Natural killer cell treated with Interleukin-12 subunit alpha and Interleukin-12 subunit beta and Interleukin-15 and Interleukin-18, amount 100 ng/mL, for 72 hours (primary cell): ENCODE measurements at regions not wholly inside any gene's neighbourhood (a gene's known extent, or its start where the extent isn't known, plus 50 kb on each side); places are given as distances from the start of the nearest gene placed in this dataset.

Experiments
- ATAC-seq, 2 donors: fragments of 150-1000 bp; cut with Tn5 transposase in 1 of 2; sonication (Bioruptor Pico), chemical (Tn5 transposase) in 1 of 2; 2 replicates each; pipeline ENCODE4 v1.10.0; 2021
- DNase-seq: peaks from one replicate; pipeline ENCODE4 v3.0.0; 2022; ENCODE audit warnings: low spot score
- H3K27ac Mint-ChIP-seq, 2 donors: 1 replicate in 1 of 2; 2 replicates in 1 of 2; pipeline ENCODE4 v1.8.0; 2022; ENCODE audit warnings: mixed read lengths in 2 of 2, mild to moderate bottlenecking in 1 of 2, moderate library complexity in 1 of 2
- H3K27me3 Mint-ChIP-seq, 2 donors: 1 replicate in 1 of 2; 2 replicates in 1 of 2; pipeline ENCODE4 v1.8.0; 2022; ENCODE audit warnings: mixed read lengths in 2 of 2
- H3K36me3 Mint-ChIP-seq: one replicate; pipeline ENCODE4 v1.8.0; 2022; ENCODE audit warnings: mixed read lengths
- H3K4me1 Mint-ChIP-seq, 2 donors: 1 replicate in 1 of 2; 2 replicates in 1 of 2; pipeline ENCODE4 v1.8.0; 2022; ENCODE audit warnings: low read depth in 2 of 2, mixed read lengths in 2 of 2, mild to moderate bottlenecking in 1 of 2
- H3K4me3 Mint-ChIP-seq: one replicate; pipeline ENCODE4 v1.8.0; 2022; ENCODE audit warnings: mixed read lengths
- H3K9me3 Mint-ChIP-seq: 2 replicates; pipeline ENCODE4 v1.8.0; 2022; ENCODE audit warnings: mixed read lengths

- Mint-ChIP-seq H3K4me3 (no peak overlapping the region), H3K9me3 (peaks cover 26% of the 10 kb centered on the region), H3K36me3 (no peaks in the 10 kb centered on the region), H3K4me1 (no peaks in the 10 kb centered on the region), H3K27ac (no peak overlapping the region), H3K27me3 (no peaks in the 10 kb centered on the region)
- DNase-seq (no peak), ATAC-seq (no peak)
Observed at GRCh38 chr18:33901894-33902512, 322.7 kb downstream of the NOL4 start.

DNA sequence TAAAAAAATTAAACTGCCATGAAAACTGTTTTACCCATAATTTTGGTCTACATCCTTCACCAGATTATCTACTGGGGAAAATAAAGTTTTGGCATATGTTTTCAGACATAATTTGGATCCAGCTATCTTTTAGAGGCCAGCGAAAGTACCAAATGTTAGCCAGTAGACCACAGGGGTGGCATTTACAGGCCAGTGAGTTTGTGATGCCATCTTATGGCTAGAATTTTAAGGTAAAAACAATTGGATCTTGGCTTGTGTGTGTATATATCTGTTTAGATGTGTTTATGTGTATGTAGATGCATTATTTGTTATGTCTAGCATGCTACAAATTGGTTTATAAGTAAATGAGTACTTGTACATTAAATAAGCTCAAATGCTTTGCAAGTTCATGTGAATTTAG is 322.6 kb downstream of the ASXL3 start:
- no peaks in the 10 kb centered on the region for H3K27me3 Mint-ChIP-seq
- no peak for DNase-seq
- no peak overlapping the region for H3K4me3 Mint-ChIP-seq
- H3K9me3 Mint-ChIP-seq = peaks cover 25% of the 10 kb centered on the region
- no peaks in the 10 kb centered on the region for H3K4me1 Mint-ChIP-seq
- no peak for ATAC-seq
- H3K36me3 Mint-ChIP-seq = no peaks in the 10 kb centered on the region
- no peak overlapping the region for H3K27ac Mint-ChIP-seq

GRCh38 chr18:33898427-33898826 is 320.4 kb downstream of the ASXL3 start:
- no peaks in the 10 kb centered on the region for H3K4me1 Mint-ChIP-seq
- peaks cover 21% of the 10 kb centered on the region for H3K9me3 Mint-ChIP-seq
- DNase-seq (no peak), ATAC-seq (no peak)
- no peak overlapping the region for H3K4me3 Mint-ChIP-seq
- H3K27ac Mint-ChIP-seq = no peak overlapping the region
- no peaks in the 10 kb centered on the region for H3K27me3 Mint-ChIP-seq
- H3K36me3 Mint-ChIP-seq = no peaks in the 10 kb centered on the region

DNA sequence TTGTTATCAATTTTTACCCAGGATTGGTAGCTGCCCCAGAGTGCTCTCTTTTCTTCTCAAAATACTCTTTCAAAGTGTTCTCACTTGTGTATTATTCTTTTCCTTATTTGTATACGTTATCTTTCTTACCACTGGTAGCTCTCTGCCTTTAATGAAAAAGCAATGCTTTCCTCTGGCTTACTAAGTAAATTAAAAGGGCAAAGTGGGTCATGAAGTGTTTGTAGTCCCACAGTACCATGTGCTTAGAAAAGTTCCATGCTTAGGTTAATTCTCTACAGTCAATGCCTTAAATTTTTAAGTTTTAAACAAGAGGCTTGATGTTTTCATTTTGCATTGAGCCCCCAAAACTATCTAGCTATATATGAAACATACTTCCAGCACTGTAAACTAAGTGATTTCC is 300.2 kb downstream of the ASXL3 start:
- Mint-ChIP-seq H3K36me3 (no peaks in the 10 kb centered on the region), H3K27ac (no peak overlapping the region), H3K27me3 (no peaks in the 10 kb centered on the region), H3K4me3 (no peak overlapping the region), H3K9me3 (peaks cover 6% of the 10 kb centered on the region), H3K4me1 (no peaks in the 10 kb centered on the region)
- ATAC-seq (no peak), DNase-seq (no peak)

DNA sequence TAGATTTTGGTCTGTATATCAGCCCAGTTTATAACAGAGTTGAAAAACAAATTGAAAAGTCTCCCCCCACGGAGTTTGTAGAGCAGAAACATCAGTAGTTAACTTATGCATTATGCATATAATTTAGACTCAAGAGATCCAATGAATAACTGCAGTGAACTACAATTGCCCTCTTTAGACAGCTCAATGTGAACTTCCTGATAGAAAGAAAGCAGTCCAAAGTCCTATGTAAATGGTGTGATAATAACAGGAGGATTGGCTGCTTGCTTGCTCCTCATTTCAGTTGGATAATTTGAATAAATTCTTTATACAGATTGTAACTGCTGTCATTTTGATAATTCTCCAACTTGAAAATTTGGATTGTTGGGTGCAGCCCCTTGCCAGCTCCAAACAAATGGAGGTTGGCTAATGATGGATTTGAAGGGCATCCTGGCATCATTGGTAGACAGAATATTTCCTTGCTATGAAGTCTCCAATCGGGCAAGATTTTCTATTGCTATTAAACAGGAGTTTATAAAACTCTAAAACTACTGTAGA is 297.1 kb downstream of the ASXL3 start:
- Mint-ChIP-seq H3K27ac (no peak overlapping the region), H3K4me1 (no peaks in the 10 kb centered on the region), H3K36me3 (no peaks in the 10 kb centered on the region), H3K27me3 (no peaks in the 10 kb centered on the region), H3K9me3 (peaks cover 6% of the 10 kb centered on the region), H3K4me3 (no peak overlapping the region)
- DNase-seq = no peak
- ATAC-seq = no peak

DNA sequence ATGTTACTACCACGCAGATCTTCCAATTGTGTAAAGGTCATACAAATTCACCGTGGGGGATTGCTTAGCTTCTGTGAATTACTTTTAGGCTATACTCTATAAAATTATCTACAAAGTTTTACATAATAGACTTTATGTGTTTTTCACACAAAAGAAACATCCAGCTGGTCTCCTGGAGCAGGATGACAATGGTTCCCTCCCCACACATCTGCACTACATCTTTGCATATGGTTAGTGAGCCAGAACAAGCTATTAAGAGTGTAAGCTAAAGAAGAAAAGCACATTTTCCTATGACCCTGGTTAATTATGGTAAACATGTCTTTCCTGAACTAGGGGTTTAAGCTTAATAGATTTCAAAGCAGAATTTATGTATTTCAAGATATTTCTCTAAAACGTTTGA is 295.1 kb downstream of the ASXL3 start:
- H3K36me3 Mint-ChIP-seq = no peaks in the 10 kb centered on the region
- no peak for DNase-seq
- no peak overlapping the region for H3K4me3 Mint-ChIP-seq
- no peak for ATAC-seq
- peaks cover 6% of the 10 kb centered on the region for H3K9me3 Mint-ChIP-seq
- no peaks in the 10 kb centered on the region for H3K4me1 Mint-ChIP-seq
- no peak overlapping the region for H3K27ac Mint-ChIP-seq
- no peaks in the 10 kb centered on the region for H3K27me3 Mint-ChIP-seq

GRCh38 chr18:33871363-33872025 is 293.5 kb downstream of the ASXL3 start:
- no peak overlapping the region for H3K4me3 Mint-ChIP-seq
- no peak for ATAC-seq
- no peak for DNase-seq
- no peaks in the 10 kb centered on the region for H3K27me3 Mint-ChIP-seq
- no peak overlapping the region for H3K27ac Mint-ChIP-seq
- peaks cover 4% of the 10 kb centered on the region for H3K9me3 Mint-ChIP-seq
- no peaks in the 10 kb centered on the region for H3K4me1 Mint-ChIP-seq
- H3K36me3 Mint-ChIP-seq = no peaks in the 10 kb centered on the region

DNA sequence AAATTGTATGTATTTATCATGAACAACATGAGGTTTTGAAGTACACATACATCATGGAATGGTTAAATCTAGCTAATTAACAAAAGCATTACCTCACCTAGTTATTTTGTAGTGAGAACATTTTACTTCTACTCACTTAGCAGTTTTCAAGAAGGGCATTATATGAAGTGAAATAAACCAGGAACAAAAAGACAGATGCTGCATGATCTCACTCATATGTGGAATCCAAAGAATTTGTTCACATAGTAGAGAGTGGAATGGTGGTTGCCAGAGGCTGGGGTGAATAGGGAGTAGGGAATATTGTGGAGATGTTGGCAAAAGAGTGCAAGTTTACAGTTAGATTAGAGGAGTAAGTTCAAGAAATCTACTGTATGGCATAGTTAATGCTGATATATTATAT is 292.0 kb downstream of the ASXL3 start:
- H3K4me1 Mint-ChIP-seq = no peaks in the 10 kb centered on the region
- H3K27ac Mint-ChIP-seq = no peak overlapping the region
- H3K4me3 Mint-ChIP-seq = no peak overlapping the region
- no peaks in the 10 kb centered on the region for H3K36me3 Mint-ChIP-seq
- peaks cover 7% of the 10 kb centered on the region for H3K9me3 Mint-ChIP-seq
- H3K27me3 Mint-ChIP-seq = no peaks in the 10 kb centered on the region
- no peak for ATAC-seq
- DNase-seq = no peak

- Mint-ChIP-seq H3K27me3 (no peaks in the 10 kb centered on the region), H3K27ac (no peak overlapping the region), H3K4me1 (no peaks in the 10 kb centered on the region), H3K4me3 (no peak overlapping the region), H3K36me3 (peaks cover 5% of the 10 kb centered on the region), H3K9me3 (peaks cover 10% of the 10 kb centered on the region)
- no peak for DNase-seq
- ATAC-seq = no peak
Observed at GRCh38 chr18:33866386-33866785, 288.4 kb downstream of the ASXL3 start.

DNA sequence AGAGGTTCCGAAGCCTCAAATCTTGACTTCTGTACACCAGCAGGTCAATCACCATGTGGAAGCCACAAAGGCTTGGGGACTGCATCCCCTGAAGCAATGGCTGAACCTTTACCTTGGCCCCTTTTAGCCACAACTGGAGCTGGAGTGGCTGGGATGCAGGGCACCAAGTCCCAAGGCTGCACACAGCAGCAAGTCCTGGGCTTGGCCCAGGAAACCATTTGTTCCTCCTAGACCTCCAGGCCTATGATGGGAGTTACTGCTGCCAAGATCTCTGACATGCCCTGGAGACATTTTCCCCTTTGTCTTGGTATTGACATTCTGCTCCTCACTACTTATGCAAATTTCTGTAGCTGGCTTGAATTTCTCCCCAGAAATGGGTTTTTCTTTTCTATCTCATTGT is 285.9 kb downstream of the ASXL3 start:
- no peaks in the 10 kb centered on the region for H3K4me1 Mint-ChIP-seq
- DNase-seq = no peak
- peaks cover 13% of the 10 kb centered on the region for H3K9me3 Mint-ChIP-seq
- no peak overlapping the region for H3K27ac Mint-ChIP-seq
- H3K36me3 Mint-ChIP-seq = peaks cover 5% of the 10 kb centered on the region
- H3K27me3 Mint-ChIP-seq = no peaks in the 10 kb centered on the region
- no peak for ATAC-seq
- H3K4me3 Mint-ChIP-seq = no peak overlapping the region

DNA sequence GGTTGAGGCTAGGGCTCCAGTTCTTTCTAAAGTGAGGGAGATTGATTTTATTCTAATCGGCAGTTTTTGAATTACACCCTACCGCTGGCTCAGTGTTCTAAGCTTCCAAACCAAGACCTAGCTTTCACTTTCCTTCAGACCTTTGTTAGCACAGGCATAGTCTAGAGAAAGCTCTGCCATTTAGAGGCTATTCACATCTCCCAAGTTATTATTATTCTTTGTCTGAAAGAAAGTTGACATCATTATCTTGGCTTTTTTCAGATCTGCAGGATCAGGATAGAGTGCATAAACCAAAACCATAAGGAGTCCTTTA is 276.8 kb downstream of the ASXL3 start:
- Mint-ChIP-seq H3K9me3 (peaks cover 6% of the 10 kb centered on the region), H3K27ac (no peak overlapping the region), H3K27me3 (no peaks in the 10 kb centered on the region), H3K4me3 (no peak overlapping the region), H3K36me3 (peaks cover 4% of the 10 kb centered on the region), H3K4me1 (no peaks in the 10 kb centered on the region)
- no peak for ATAC-seq
- DNase-seq = no peak

- no peak overlapping the region for H3K27ac Mint-ChIP-seq
- H3K4me3 Mint-ChIP-seq = no peak overlapping the region
- H3K4me1 Mint-ChIP-seq = no peaks in the 10 kb centered on the region
- DNase-seq = no peak
- peaks cover 4% of the 10 kb centered on the region for H3K36me3 Mint-ChIP-seq
- no peak for ATAC-seq
- H3K9me3 Mint-ChIP-seq = peaks cover 6% of the 10 kb centered on the region
- H3K27me3 Mint-ChIP-seq = no peaks in the 10 kb centered on the region
Observed at GRCh38 chr18:33854086-33854826, 276.2 kb downstream of the ASXL3 start.

- peaks cover 4% of the 10 kb centered on the region for H3K36me3 Mint-ChIP-seq
- ATAC-seq = no peak
- no peaks in the 10 kb centered on the region for H3K4me1 Mint-ChIP-seq
- no peaks in the 10 kb centered on the region for H3K27me3 Mint-ChIP-seq
- no peak overlapping the region for H3K4me3 Mint-ChIP-seq
- H3K27ac Mint-ChIP-seq = no peak overlapping the region
- no peak for DNase-seq
- H3K9me3 Mint-ChIP-seq = peaks cover 9% of the 10 kb centered on the region
Observed at GRCh38 chr18:33853187-33853586, 275.2 kb downstream of the ASXL3 start.

DNA sequence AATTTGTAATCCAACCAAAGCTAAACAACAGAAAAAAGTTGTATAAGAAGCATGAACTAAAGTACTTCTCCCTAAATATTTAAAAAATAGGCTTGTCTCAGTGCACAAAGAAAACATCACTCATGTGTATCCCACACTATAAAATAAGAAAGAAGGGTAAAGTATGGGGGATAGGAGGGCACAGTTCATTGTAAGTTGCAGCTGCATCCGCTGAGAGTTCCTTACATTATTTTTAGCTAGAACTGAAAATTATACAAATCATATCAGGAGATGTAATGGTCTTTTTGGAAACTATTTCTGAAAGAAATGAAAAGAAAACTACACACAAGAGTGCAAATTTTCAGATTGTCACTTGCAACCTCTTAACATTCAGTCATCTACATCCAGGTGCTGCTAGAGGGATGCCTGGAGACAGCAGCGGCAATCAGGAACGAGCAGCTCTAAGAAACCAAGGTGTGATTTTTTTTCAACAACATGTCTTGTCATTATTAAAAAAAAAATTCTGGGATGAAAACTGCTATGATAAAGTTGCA is 273.6 kb downstream of the ASXL3 start:
- H3K36me3 Mint-ChIP-seq = peaks cover 8% of the 10 kb centered on the region
- DNase-seq (no peak), ATAC-seq (no peak)
- no peaks in the 10 kb centered on the region for H3K4me1 Mint-ChIP-seq
- H3K4me3 Mint-ChIP-seq = no peak overlapping the region
- H3K27me3 Mint-ChIP-seq = no peaks in the 10 kb centered on the region
- no peak overlapping the region for H3K27ac Mint-ChIP-seq
- H3K9me3 Mint-ChIP-seq = peaks cover 14% of the 10 kb centered on the region
